Glomerular visceral epithelial cell (primary cell): ENCODE measurements at regions not wholly inside any gene's neighbourhood (a gene's known extent, or its start where the extent isn't known, plus 50 kb on each side); places are given as distances from the start of the nearest gene placed in this dataset.
"Not testable (repeated sequence)": the region's sequence is repeated elsewhere in the genome, so short reads cannot be mapped to it uniquely, and the experiment has no call there.

Experiments used
- DNase-seq: peaks from one replicate; pipeline ENCODE4 v3.0.0-alpha.2; 2016; ENCODE audit errors: extremely low spot score

GRCh38 chr5:125236981-125237380 is 490.5 kb upstream of the ZNF608 start:
- no peak for DNase-seq

- DNase-seq = no peak
Observed at GRCh38 chr5:125244531-125244930, 498.1 kb upstream of the ZNF608 start.

- DNase-seq = no peak
Observed at GRCh38 chr5:125245216-125245615, 498.8 kb upstream of the ZNF608 start.

GRCh38 chr5:125249400-125249799 is 503.0 kb upstream of the ZNF608 start:
- no peak for DNase-seq

GRCh38 chr5:125251703-125252102 is 505.3 kb upstream of the ZNF608 start:
- no peak for DNase-seq

- not testable (repeated sequence) for DNase-seq
Observed at GRCh38 chr5:125253634-125254033, 507.2 kb upstream of the ZNF608 start.

GRCh38 chr5:125254267-125254666 is 507.8 kb upstream of the ZNF608 start:
- DNase-seq = no peak

- DNase-seq = no peak
Observed at GRCh38 chr5:125256296-125256695, 509.9 kb upstream of the ZNF608 start.

GRCh38 chr5:125257057-125257972 is 510.9 kb upstream of the ZNF608 start:
- DNase-seq = no peak

GRCh38 chr5:125257997-125258396 is 511.6 kb upstream of the ZNF608 start:
- no peak for DNase-seq

- no peak for DNase-seq
Observed at GRCh38 chr5:125258615-125259014, 512.2 kb upstream of the ZNF608 start.

GRCh38 chr5:125261505-125262250 is 515.2 kb upstream of the ZNF608 start:
- no peak for DNase-seq

GRCh38 chr5:125262782-125263181 is 516.3 kb upstream of the ZNF608 start:
- DNase-seq = no peak

GRCh38 chr5:125263356-125263755 is 516.9 kb upstream of the ZNF608 start:
- no peak for DNase-seq

- no peak for DNase-seq
Observed at GRCh38 chr5:125266106-125266505, 519.7 kb upstream of the ZNF608 start.

- DNase-seq = no peak
Observed at GRCh38 chr5:125267636-125268248, 521.3 kb upstream of the ZNF608 start.

GRCh38 chr5:125269926-125270325 is 523.5 kb upstream of the ZNF608 start:
- DNase-seq = no peak

- DNase-seq = no peak
Observed at GRCh38 chr5:125272357-125272756, 525.9 kb upstream of the ZNF608 start.

GRCh38 chr5:125274211-125274610 is 527.8 kb upstream of the ZNF608 start:
- DNase-seq = peak; percentile 49

GRCh38 chr5:125274938-125275724 is 528.7 kb upstream of the ZNF608 start:
- DNase-seq = peak; percentile 12

- DNase-seq = no peak
Observed at GRCh38 chr5:125275725-125276090, 529.3 kb upstream of the ZNF608 start.

- no peak for DNase-seq
Observed at GRCh38 chr5:125276096-125276495, 529.7 kb upstream of the ZNF608 start.
